Cardiac fibroblast (primary cell): ENCODE measurements at regions not wholly inside any gene's neighbourhood (a gene's known extent, or its start where the extent isn't known, plus 50 kb on each side); places are given as distances from the start of the nearest gene placed in this dataset.

Experiments
- DNase-seq, 2 donors: peaks; one replicate each; pipeline versions ENCODE4 v3.0.0 to v3.0.0-alpha.2; 2010; ENCODE audit warnings: low read depth in 2 of 2
- H3K4me3 ChIP-seq, 2 donors: replicated peaks in 1 of 2; 1 replicate in 1 of 2; 2 replicates in 1 of 2; pipeline ENCODE4 v1.5.1; 2011; ENCODE audit warnings: low read depth in 2 of 2, low read length in 2 of 2, mild to moderate bottlenecking in 2 of 2, moderate library complexity in 1 of 2
- CTCF ChIP-seq: IDR thresholded peaks from one replicate; pipeline ENCODE4 v1.5.1; 2011; ENCODE audit warnings: low read depth, mild to moderate bottlenecking, low read length, inconsistent platforms

GRCh38 chr12:4099276-4099675 is 174.3 kb upstream of the CCND2 start:
- no peak for DNase-seq
- H3K4me3 ChIP-seq = no peak overlapping the region
- TF ChIP-seq CTCF = no peak

GRCh38 chr12:4091016-4091743 is 182.4 kb upstream of the CCND2 start:
- TF ChIP-seq CTCF = no peak
- no peak for DNase-seq
- no peak overlapping the region for H3K4me3 ChIP-seq

- no peak for DNase-seq
- no peak for TF ChIP-seq CTCF
- no peak overlapping the region for H3K4me3 ChIP-seq
Observed at GRCh38 chr12:4089956-4090355, 183.6 kb upstream of the CCND2 start.

- H3K4me3 ChIP-seq = no peak overlapping the region
- no peak for TF ChIP-seq CTCF
- no peak for DNase-seq
Observed at GRCh38 chr12:4089121-4089606, 184.4 kb upstream of the CCND2 start.

- H3K4me3 ChIP-seq = no peak overlapping the region
- DNase-seq = no peak
- TF ChIP-seq CTCF = no peak
Observed at GRCh38 chr12:4088451-4088850, 185.1 kb upstream of the CCND2 start.

GRCh38 chr12:4086481-4086880 is 187.1 kb upstream of the CCND2 start:
- DNase-seq = no peak
- no peak overlapping the region for H3K4me3 ChIP-seq
- no peak for TF ChIP-seq CTCF

GRCh38 chr12:4084573-4084972 is 189.0 kb upstream of the CCND2 start:
- no peak for DNase-seq
- no peak overlapping the region for H3K4me3 ChIP-seq
- no peak for TF ChIP-seq CTCF
